ENCODE measurements at regions not wholly inside any gene's neighbourhood (a gene's known extent, or its start where the extent isn't known, plus 50 kb on each side); places are given as distances from the start of the nearest gene placed in this dataset.

- no peak overlapping the region for H3K4me3 Mint-ChIP-seq
Measured at GRCh38 chr9:107989544-107989943, 500.0 kb upstream of the KLF4 start.

GRCh38 chr9:107989099-107989498 is 499.5 kb upstream of the KLF4 start:
- no peak for DNase-seq
- peaks cover 13% of the 10 kb centered on the region for H3K27me3 Mint-ChIP-seq (ENCODE audit: low read depth, poor library complexity)

More at GRCh38 chr9:107989544-107989943, 500.0 kb upstream of the KLF4 start:
- no peaks in the 10 kb centered on the region for H3K36me3 Mint-ChIP-seq (ENCODE audit: low read depth)
- no peaks in the 10 kb centered on the region for H3K9me3 Mint-ChIP-seq
- H3K27ac Mint-ChIP-seq: no peak overlapping the region
- H3K27me3 Mint-ChIP-seq (ENCODE audit: low read depth, poor library complexity): peaks cover 14% of the 10 kb centered on the region
- no peaks in the 10 kb centered on the region for H3K4me1 Mint-ChIP-seq
- no peak for DNase-seq
- TF ChIP-seq CTCF (IDR thresholded peaks at IDR 0.05): no peak

GRCh38 chr9:107984956-107985355 is 495.4 kb upstream of the KLF4 start:
- Mint-ChIP-seq H3K4me1 (no peaks in the 10 kb centered on the region), H3K36me3 (ENCODE audit: low read depth) (no peaks in the 10 kb centered on the region), H3K4me3 (no peak overlapping the region), H3K9me3 (no peaks in the 10 kb centered on the region), H3K27me3 (ENCODE audit: low read depth, poor library complexity) (peaks cover 8% of the 10 kb centered on the region), H3K27ac (no peak overlapping the region)
- no peak for DNase-seq
- TF ChIP-seq CTCF (IDR thresholded peaks at IDR 0.05): no peak

More at GRCh38 chr9:107989099-107989498, 499.5 kb upstream of the KLF4 start:
- Mint-ChIP-seq H3K9me3 (no peaks in the 10 kb centered on the region), H3K27ac (no peak overlapping the region), H3K4me3 (no peak overlapping the region), H3K4me1 (no peaks in the 10 kb centered on the region), H3K36me3 (ENCODE audit: low read depth) (no peaks in the 10 kb centered on the region)
- TF ChIP-seq CTCF (IDR thresholded peaks at IDR 0.05): no peak

DNA sequence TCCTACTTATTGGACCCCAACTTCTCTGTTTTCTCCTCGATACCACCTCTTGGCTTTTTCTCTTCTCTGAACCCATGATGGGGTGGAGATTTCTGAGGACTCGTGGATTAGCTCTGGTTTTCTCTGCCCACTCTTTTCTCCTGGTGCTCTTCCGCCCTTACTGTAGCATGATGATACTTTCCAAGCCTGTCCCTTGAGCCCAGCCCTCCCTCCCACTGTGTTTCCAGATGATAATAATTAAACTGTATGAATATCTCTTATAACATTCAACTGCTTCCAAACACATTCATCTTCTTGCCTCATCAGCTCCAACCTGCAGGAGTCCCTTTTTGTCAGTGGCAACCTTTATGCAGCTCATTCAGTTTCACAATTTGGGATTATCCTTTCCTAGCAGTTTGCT is 494.2 kb upstream of the KLF4 start:
- TF ChIP-seq CTCF (IDR thresholded peaks at IDR 0.05): no peak

DNA sequence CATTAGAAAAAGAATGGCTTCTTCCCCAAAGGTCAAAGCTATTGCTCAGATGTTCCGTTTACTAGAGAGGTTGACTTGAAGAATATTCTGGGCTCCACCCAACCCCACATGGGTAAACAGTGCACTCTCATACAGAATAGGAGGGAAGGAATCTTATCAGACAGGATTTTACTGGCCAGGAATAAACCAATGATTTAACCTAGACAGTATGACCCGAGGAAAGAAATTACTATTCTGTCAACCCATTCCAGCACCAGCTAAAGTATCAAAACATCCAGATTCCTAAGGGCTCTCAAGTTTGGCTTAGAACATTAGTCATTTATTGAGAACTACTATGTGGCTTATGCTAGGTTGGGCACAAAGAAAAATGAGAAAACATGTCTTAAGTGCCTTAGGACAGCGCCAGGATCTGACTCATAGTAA is 493.6 kb upstream of the KLF4 start:
- H3K36me3 Mint-ChIP-seq (ENCODE audit: low read depth): no peaks in the 10 kb centered on the region
- no peak for DNase-seq
- H3K27ac Mint-ChIP-seq: no peak overlapping the region
- H3K27me3 Mint-ChIP-seq (ENCODE audit: low read depth, poor library complexity): peaks cover 8% of the 10 kb centered on the region
- H3K4me1 Mint-ChIP-seq: no peaks in the 10 kb centered on the region
- no peak overlapping the region for H3K4me3 Mint-ChIP-seq
- TF ChIP-seq CTCF (IDR thresholded peaks at IDR 0.05): no peak
- H3K9me3 Mint-ChIP-seq: no peaks in the 10 kb centered on the region

More for the DNA sequence above, 494.2 kb upstream of the KLF4 start:
- DNase-seq: no peak
- H3K36me3 Mint-ChIP-seq (ENCODE audit: low read depth): no peaks in the 10 kb centered on the region
- H3K9me3 Mint-ChIP-seq: no peaks in the 10 kb centered on the region
- H3K4me1 Mint-ChIP-seq: no peaks in the 10 kb centered on the region
- H3K4me3 Mint-ChIP-seq: no peak overlapping the region
- H3K27ac Mint-ChIP-seq: no peak overlapping the region
- peaks cover 8% of the 10 kb centered on the region for H3K27me3 Mint-ChIP-seq (ENCODE audit: low read depth, poor library complexity)

DNA sequence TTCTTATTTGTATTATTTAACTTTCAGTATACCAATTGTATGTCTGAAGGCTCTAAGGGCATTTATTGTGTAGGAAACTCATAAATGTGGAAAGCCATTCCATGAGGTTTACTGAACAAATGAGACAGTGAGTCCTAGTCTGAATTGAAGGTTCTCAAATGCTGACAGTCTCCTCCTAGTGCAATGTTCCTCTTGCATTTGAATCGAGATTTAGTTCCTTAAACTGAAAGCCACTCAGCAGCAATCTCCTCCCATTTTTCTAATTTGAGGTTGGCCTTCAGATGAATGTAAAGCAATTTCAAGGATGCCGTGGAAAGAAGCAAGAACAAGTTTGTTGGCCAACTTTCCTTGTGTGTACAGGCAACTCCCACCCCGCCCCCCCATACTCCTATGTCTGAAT is 493.2 kb upstream of the KLF4 start:
- no peak for DNase-seq
- no peak for TF ChIP-seq CTCF (IDR thresholded peaks at IDR 0.05)
- no peak overlapping the region for H3K27ac Mint-ChIP-seq
- H3K36me3 Mint-ChIP-seq (ENCODE audit: low read depth): no peaks in the 10 kb centered on the region
- H3K4me3 Mint-ChIP-seq: no peak overlapping the region
- no peaks in the 10 kb centered on the region for H3K9me3 Mint-ChIP-seq
- H3K4me1 Mint-ChIP-seq: no peaks in the 10 kb centered on the region
- peaks cover 8% of the 10 kb centered on the region for H3K27me3 Mint-ChIP-seq (ENCODE audit: low read depth, poor library complexity)

Data from nephron progenitor cell (in vitro differentiated cells).